ENCODE measurements at regions not wholly inside any gene's neighbourhood (a gene's known extent, or its start where the extent isn't known, plus 50 kb on each side); places are given as distances from the start of the nearest gene placed in this dataset.

DNA sequence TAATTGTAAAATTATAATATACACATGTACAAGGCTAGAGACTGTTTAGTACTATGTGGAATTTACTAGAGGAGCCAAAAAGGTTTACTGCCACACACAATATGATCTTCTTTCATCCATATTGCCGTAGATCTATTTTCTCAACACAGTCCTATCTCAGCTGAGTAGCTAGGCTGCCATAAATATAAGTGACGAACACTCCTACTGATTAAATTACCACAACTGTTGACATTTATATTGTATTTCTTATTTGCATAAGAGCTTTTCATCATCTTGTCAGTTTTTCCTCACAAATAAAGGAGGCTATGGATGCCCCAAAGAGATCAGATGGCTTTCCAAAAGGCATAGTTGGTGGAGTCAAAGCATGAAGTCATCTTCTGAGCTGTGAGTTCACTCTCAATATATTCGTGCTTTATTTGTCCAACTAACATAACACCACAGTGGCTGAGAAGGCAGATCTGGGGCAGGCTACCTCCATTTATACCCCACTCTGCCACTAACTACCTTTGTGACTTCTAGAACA is 78.6 kb downstream of the CCDC59 start:
- Mint-ChIP-seq H3K4me1 (ENCODE audit: low read depth, unreplicated experiment) (no peaks in the 10 kb centered on the region), H3K4me3 (ENCODE audit: unreplicated experiment) (no peak overlapping the region), H3K27ac (ENCODE audit: unreplicated experiment) (no peak overlapping the region), H3K36me3 (ENCODE audit: low read depth, unreplicated experiment) (no peaks in the 10 kb centered on the region), H3K27me3 (ENCODE audit: low read depth, unreplicated experiment) (no peaks in the 10 kb centered on the region), H3K9me3 (ENCODE audit: unreplicated experiment) (peaks cover 19% of the 10 kb centered on the region)
- DNase-seq (ENCODE audit: low read depth) (no peak), FAIRE-seq (no peak)
- TF ChIP-seq EZH2 (IDR thresholded peaks at IDR 0.05; ENCODE audit: insufficient read depth, low read length), result no peak
- TF ChIP-seq, protein P1, sequence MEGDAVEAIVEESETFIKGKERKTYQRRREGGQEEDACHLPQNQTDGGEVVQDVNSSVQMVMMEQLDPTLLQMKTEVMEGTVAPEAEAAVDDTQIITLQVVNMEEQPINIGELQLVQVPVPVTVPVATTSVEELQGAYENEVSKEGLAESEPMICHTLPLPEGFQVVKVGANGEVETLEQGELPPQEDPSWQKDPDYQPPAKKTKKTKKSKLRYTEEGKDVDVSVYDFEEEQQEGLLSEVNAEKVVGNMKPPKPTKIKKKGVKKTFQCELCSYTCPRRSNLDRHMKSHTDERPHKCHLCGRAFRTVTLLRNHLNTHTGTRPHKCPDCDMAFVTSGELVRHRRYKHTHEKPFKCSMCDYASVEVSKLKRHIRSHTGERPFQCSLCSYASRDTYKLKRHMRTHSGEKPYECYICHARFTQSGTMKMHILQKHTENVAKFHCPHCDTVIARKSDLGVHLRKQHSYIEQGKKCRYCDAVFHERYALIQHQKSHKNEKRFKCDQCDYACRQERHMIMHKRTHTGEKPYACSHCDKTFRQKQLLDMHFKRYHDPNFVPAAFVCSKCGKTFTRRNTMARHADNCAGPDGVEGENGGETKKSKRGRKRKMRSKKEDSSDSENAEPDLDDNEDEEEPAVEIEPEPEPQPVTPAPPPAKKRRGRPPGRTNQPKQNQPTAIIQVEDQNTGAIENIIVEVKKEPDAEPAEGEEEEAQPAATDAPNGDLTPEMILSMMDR (IDR thresholded peaks at IDR 0.05; ENCODE audit: insufficient read depth, low read depth, low read length), result no peak
- no peak overlapping the region for H3K4me2 ChIP-seq (ENCODE audit: low read length)
- H2AFZ ChIP-seq (ENCODE audit: low read depth, low read length), result no peak overlapping the region
- no peaks in the 10 kb centered on the region for H4K20me1 ChIP-seq (ENCODE audit: insufficient read depth, low read length)
- H3K27me3 ChIP-seq (ENCODE audit: insufficient read depth, low read length), result no peaks in the 10 kb centered on the region
- H3K27ac ChIP-seq (ENCODE audit: low read depth, low read length), result no peak overlapping the region
- H3K36me3 ChIP-seq (ENCODE audit: insufficient read depth, low read length), result no peaks in the 10 kb centered on the region
- no peaks in the 10 kb centered on the region for H3K79me2 ChIP-seq (ENCODE audit: insufficient read depth, low read length)
- H3K4me3 ChIP-seq (ENCODE audit: insufficient read depth, low read depth, low read length), result no peak overlapping the region
- H3K9ac ChIP-seq (ENCODE audit: low read length), result no peak overlapping the region
- no peaks in the 10 kb centered on the region for H3K4me1 ChIP-seq (ENCODE audit: insufficient read depth, low read length)
- peaks cover 5% of the 10 kb centered on the region for H3K9me3 ChIP-seq (ENCODE audit: insufficient read depth, low read depth, low read length)

DNA sequence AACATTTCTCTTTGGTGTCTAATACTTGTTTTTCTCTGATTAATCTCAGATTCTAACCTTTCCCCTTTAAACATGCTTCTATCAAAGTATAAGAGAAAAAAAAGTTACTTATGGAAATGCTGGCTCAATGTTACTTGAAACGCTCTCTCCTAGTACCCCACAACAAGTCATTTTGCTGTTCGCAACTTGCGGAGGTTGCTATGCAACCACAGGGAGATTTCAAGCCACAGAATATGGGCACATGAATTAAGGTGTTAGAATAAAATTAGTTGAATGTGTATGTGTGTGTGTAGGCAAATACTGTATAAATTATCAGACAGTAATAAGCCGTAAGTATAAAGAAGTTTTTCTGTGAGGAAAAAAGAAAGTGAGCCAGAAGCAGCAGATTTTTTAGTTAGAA is 80.6 kb downstream of the CCDC59 start:
- Histone ChIP-seq H3K79me2 (ENCODE audit: insufficient read depth, low read length) (no peaks in the 10 kb centered on the region), H3K27ac (ENCODE audit: low read depth, low read length) (no peak overlapping the region), H3K9me3 (ENCODE audit: insufficient read depth, low read depth, low read length) (peaks cover 5% of the 10 kb centered on the region), H3K9ac (ENCODE audit: low read length) (no peak overlapping the region), H3K36me3 (ENCODE audit: insufficient read depth, low read length) (no peaks in the 10 kb centered on the region), H3K4me3 (ENCODE audit: insufficient read depth, low read depth, low read length) (no peak overlapping the region), H2AFZ (ENCODE audit: low read depth, low read length) (no peak overlapping the region), H3K4me1 (ENCODE audit: insufficient read depth, low read length) (no peaks in the 10 kb centered on the region), H3K4me2 (ENCODE audit: low read length) (no peak overlapping the region), H3K27me3 (ENCODE audit: insufficient read depth, low read length) (no peaks in the 10 kb centered on the region), H4K20me1 (ENCODE audit: insufficient read depth, low read length) (no peaks in the 10 kb centered on the region)
- H3K27ac Mint-ChIP-seq (ENCODE audit: unreplicated experiment), result no peak overlapping the region
- H3K9me3 Mint-ChIP-seq (ENCODE audit: unreplicated experiment), result peaks cover 16% of the 10 kb centered on the region
- no peak overlapping the region for H3K4me3 Mint-ChIP-seq (ENCODE audit: unreplicated experiment)
- FAIRE-seq, result no peak
- no peaks in the 10 kb centered on the region for H3K36me3 Mint-ChIP-seq (ENCODE audit: low read depth, unreplicated experiment)
- DNase-seq (ENCODE audit: low read depth), result no peak
- TF ChIP-seq, protein P1 (IDR thresholded peaks at IDR 0.05; ENCODE audit: insufficient read depth, low read depth, low read length), result no peak
- TF ChIP-seq EZH2 (IDR thresholded peaks at IDR 0.05; ENCODE audit: insufficient read depth, low read length), result no peak
- H3K27me3 Mint-ChIP-seq (ENCODE audit: low read depth, unreplicated experiment), result no peaks in the 10 kb centered on the region
- H3K4me1 Mint-ChIP-seq (ENCODE audit: low read depth, unreplicated experiment), result no peaks in the 10 kb centered on the region

DNA sequence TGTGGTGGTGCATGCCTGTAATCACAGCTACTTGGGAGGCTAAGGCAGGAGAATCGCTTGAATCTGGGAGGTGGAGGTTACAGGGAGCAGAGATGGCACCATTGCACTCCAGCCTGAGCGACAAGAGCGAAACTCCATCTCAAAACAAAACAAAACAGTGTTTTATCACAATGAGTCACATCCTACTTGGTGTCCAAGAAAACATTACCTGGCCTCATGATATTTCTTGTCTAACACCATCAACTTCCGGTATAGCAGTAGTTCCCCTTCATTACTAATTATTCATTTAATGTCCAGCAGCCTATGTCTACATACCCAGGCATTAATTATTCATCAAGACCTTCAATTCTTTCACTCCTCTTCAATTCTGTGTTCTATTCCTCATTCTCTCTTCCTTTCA is 115.5 kb downstream of the CCDC59 start:
- no peaks in the 10 kb centered on the region for H3K36me3 Mint-ChIP-seq (ENCODE audit: low read depth, unreplicated experiment)
- Histone ChIP-seq H4K20me1 (ENCODE audit: insufficient read depth, low read length) (no peaks in the 10 kb centered on the region), H3K27ac (ENCODE audit: low read depth, low read length) (no peak overlapping the region), H3K27me3 (ENCODE audit: insufficient read depth, low read length) (no peaks in the 10 kb centered on the region), H3K9ac (ENCODE audit: low read length) (no peak overlapping the region), H3K79me2 (ENCODE audit: insufficient read depth, low read length) (no peaks in the 10 kb centered on the region), H3K4me1 (ENCODE audit: insufficient read depth, low read length) (no peaks in the 10 kb centered on the region), H2AFZ (ENCODE audit: low read depth, low read length) (no peak overlapping the region), H3K4me3 (ENCODE audit: insufficient read depth, low read depth, low read length) (no peak overlapping the region), H3K9me3 (ENCODE audit: insufficient read depth, low read depth, low read length) (no peaks in the 10 kb centered on the region), H3K36me3 (ENCODE audit: insufficient read depth, low read length) (no peaks in the 10 kb centered on the region), H3K4me2 (ENCODE audit: low read length) (no peak overlapping the region)
- no peaks in the 10 kb centered on the region for H3K27me3 Mint-ChIP-seq (ENCODE audit: low read depth, unreplicated experiment)
- H3K27ac Mint-ChIP-seq (ENCODE audit: unreplicated experiment), result no peak overlapping the region
- H3K4me3 Mint-ChIP-seq (ENCODE audit: unreplicated experiment), result no peak overlapping the region
- H3K4me1 Mint-ChIP-seq (ENCODE audit: low read depth, unreplicated experiment), result no peaks in the 10 kb centered on the region
- TF ChIP-seq EZH2 (IDR thresholded peaks at IDR 0.05; ENCODE audit: insufficient read depth, low read length), result no peak
- TF ChIP-seq, protein P1 (IDR thresholded peaks at IDR 0.05; ENCODE audit: insufficient read depth, low read depth, low read length), result no peak
- no peak for FAIRE-seq
- no peak for DNase-seq (ENCODE audit: low read depth)
- H3K9me3 Mint-ChIP-seq (ENCODE audit: unreplicated experiment), result no peaks in the 10 kb centered on the region

Measured in astrocyte (in vitro differentiated cells and primary cell).